ENCODE measurements at regions not wholly inside any gene's neighbourhood (a gene's known extent, or its start where the extent isn't known, plus 50 kb on each side); places are given as distances from the start of the nearest gene placed in this dataset.

GRCh38 chr6:10465629-10466499, 51.0 kb upstream of the TFAP2A start:
- peak; percentile 42 for DNase-seq (ENCODE audit: low spot score)

All from RKO (cell line).